WTC11 (cell line): ENCODE measurements at regions not wholly inside any gene's neighbourhood (a gene's known extent, or its start where the extent isn't known, plus 50 kb on each side); places are given as distances from the start of the nearest gene placed in this dataset.

Source experiments
- ATAC-seq: fragments of 200-7000 bp; cut with Tn5 transposase; 2 replicates; pipeline ENCODE4 v1.10.0; 2021; ENCODE audit warnings: mild to moderate bottlenecking, moderate library complexity
- CTCF ChIA-PET: fragments of 300-600 bp; sonication (Branson Sonifier 250); formaldehyde crosslinking; loops from one replicate; lab custom pipeline; 2021; ENCODE audit warnings: antibody characterized with exemption; lab: Charles Lee
- POLR2A ChIA-PET: fragments of 350-600 bp; sonication (Branson Sonifier 250); formaldehyde crosslinking; loops from one replicate; lab custom pipeline; 2021; ENCODE audit warnings: antibody characterized with exemption; lab: Charles Lee
- DNase-seq: peaks from one replicate; pipeline ENCODE4 v3.0.0; 2021; ENCODE audit warnings: low spot score
- H3K27ac Mint-ChIP-seq: 2 replicates; pipeline ENCODE4 v1.8.0; 2021; ENCODE audit warnings: mixed read lengths
- H3K27me3 Mint-ChIP-seq: 2 replicates; pipeline ENCODE4 v1.8.0; 2021; ENCODE audit warnings: low read depth, mild to moderate bottlenecking, moderate library complexity, mixed read lengths
- H3K36me3 Mint-ChIP-seq: 2 replicates; pipeline ENCODE4 v1.8.0; 2021; ENCODE audit warnings: mixed read lengths
- H3K4me1 Mint-ChIP-seq: 2 replicates; pipeline ENCODE4 v1.8.0; 2022; ENCODE audit warnings: mixed read lengths
- H3K4me3 Mint-ChIP-seq: 2 replicates; pipeline ENCODE4 v1.8.0; 2021; ENCODE audit warnings: mild to moderate bottlenecking, moderate library complexity, mixed read lengths
- H3K9me3 Mint-ChIP-seq: 2 replicates; pipeline ENCODE4 v1.8.0; 2021; ENCODE audit warnings: mixed read lengths
- ARID4B ChIP-seq: sonication (generic); formaldehyde crosslinking; IDR thresholded peaks from 2 replicates; pipeline ENCODE4 v1.8.0; 2023; ENCODE audit warnings: missing genetic modification reagents, mild to moderate bottlenecking, borderline replicate concordance
- E2F4 ChIP-seq: sonication (generic); formaldehyde crosslinking; IDR thresholded peaks from 2 replicates; pipeline ENCODE4 v1.8.1; 2022; ENCODE audit warnings: low read depth, mild to moderate bottlenecking, moderate library complexity, missing genetic modification reagents, borderline replicate concordance
- EMX1 ChIP-seq: fragments of 250-450 bp; sonication (Bioruptor Pico); IDR thresholded peaks from 2 replicates; pipeline ENCODE4 v1.8.0; 2021; ENCODE audit warnings: mild to moderate bottlenecking
- FOXK1 ChIP-seq: sonication (generic); formaldehyde crosslinking; IDR thresholded peaks from 2 replicates; pipeline ENCODE4 v1.8.0; 2022; ENCODE audit warnings: mild to moderate bottlenecking, moderate library complexity, missing genetic modification reagents
- FOXP1 ChIP-seq: sonication (generic); formaldehyde crosslinking; IDR thresholded peaks from 2 replicates; pipeline ENCODE4 v1.8.0; 2022; ENCODE audit warnings: missing genetic modification reagents, mild to moderate bottlenecking, moderate library complexity, borderline replicate concordance
- MAX ChIP-seq: sonication (generic); formaldehyde crosslinking; IDR thresholded peaks from 2 replicates; pipeline ENCODE4 v1.8.0; 2022; ENCODE audit warnings: mild to moderate bottlenecking, missing genetic modification reagents
- MXD4 ChIP-seq: fragments of 250-450 bp; sonication (Bioruptor Pico); IDR thresholded peaks from 2 replicates; pipeline ENCODE4 v1.8.0; 2021; ENCODE audit warnings: mild to moderate bottlenecking, moderate library complexity, borderline replicate concordance
- NFYB ChIP-seq: sonication (generic); formaldehyde crosslinking; conservative IDR thresholded peaks from 2 replicates; pipeline ENCODE4 v1.8.0; 2022; ENCODE audit warnings: low read depth, missing genetic modification reagents
- NR1H2 ChIP-seq: sonication (generic); formaldehyde crosslinking; IDR thresholded peaks from 2 replicates; pipeline ENCODE4 v1.9.0; 2021; ENCODE audit warnings: mild to moderate bottlenecking, moderate library complexity, missing genetic modification reagents
- PRDM15 ChIP-seq: sonication (generic); formaldehyde crosslinking; IDR thresholded peaks from 2 replicates; pipeline ENCODE4 v1.8.0; 2022; ENCODE audit warnings: missing genetic modification reagents
- RELA ChIP-seq: sonication (generic); formaldehyde crosslinking; IDR thresholded peaks from 2 replicates; pipeline ENCODE4 v1.8.1; 2022; ENCODE audit warnings: missing genetic modification reagents, mild to moderate bottlenecking, borderline replicate concordance
- TCF7 ChIP-seq: sonication (generic); formaldehyde crosslinking; IDR thresholded peaks from 2 replicates; pipeline ENCODE4 v1.8.0; 2022; ENCODE audit warnings: mild to moderate bottlenecking, low read depth, missing genetic modification reagents, moderate library complexity
- TEAD4 ChIP-seq: sonication (generic); formaldehyde crosslinking; IDR thresholded peaks from 2 replicates; pipeline ENCODE4 v1.8.0; 2022; ENCODE audit warnings: mild to moderate bottlenecking, missing genetic modification reagents
- TP53 ChIP-seq: sonication (generic); formaldehyde crosslinking; IDR thresholded peaks from 2 replicates; pipeline ENCODE4 v1.8.1; 2023; ENCODE audit warnings: mild to moderate bottlenecking, missing genetic modification reagents
- ZMAT4 ChIP-seq: fragments of 250-450 bp; sonication (Bioruptor Pico); IDR thresholded peaks from 2 replicates; pipeline ENCODE4 v1.9.0; 2021; ENCODE audit warnings: mild to moderate bottlenecking
- ZNF219 ChIP-seq: sonication (generic); formaldehyde crosslinking; IDR thresholded peaks from 2 replicates; pipeline ENCODE4 v1.8.0; 2023; ENCODE audit warnings: missing genetic modification reagents, mild to moderate bottlenecking, borderline replicate concordance
- ZNF232 ChIP-seq: sonication (generic); formaldehyde crosslinking; IDR thresholded peaks from 2 replicates; pipeline ENCODE4 v1.8.0; 2022; ENCODE audit warnings: mild to moderate bottlenecking, missing genetic modification reagents
- ZNF281 ChIP-seq: sonication (generic); formaldehyde crosslinking; IDR thresholded peaks from 2 replicates; pipeline ENCODE4 v1.8.0; 2023; ENCODE audit warnings: mild to moderate bottlenecking, missing genetic modification reagents
- ZNF416 ChIP-seq: fragments of 250-450 bp; sonication (Bioruptor Pico); IDR thresholded peaks from 2 replicates; pipeline ENCODE4 v1.9.0; 2021; ENCODE audit warnings: mild to moderate bottlenecking, inconsistent platforms
- ZNF423 ChIP-seq: fragments of 250-450 bp; sonication (Bioruptor Pico); IDR thresholded peaks from 2 replicates; pipeline ENCODE4 v2.1.2; 2022; ENCODE audit warnings: mild to moderate bottlenecking, moderate library complexity

- DNase-seq: peak; percentile 14
Measured at GRCh38 chr13:105538346-105538745, 997.1 kb downstream of the EFNB2 start.

GRCh38 chr13:105537113-105537512 lies 998.3 kb downstream of the EFNB2 start:
- no peaks in the 10 kb centered on the region for H3K27me3 Mint-ChIP-seq
- H3K9me3 Mint-ChIP-seq: peaks cover 8% of the 10 kb centered on the region
- no peaks in the 10 kb centered on the region for H3K36me3 Mint-ChIP-seq
- ChIA-PET CTCF (no interaction called here), POLR2A (no interaction called here)
- DNase-seq (no peak), ATAC-seq (no peak)
- TF ChIP-seq ZNF281 (no peak), MXD4 (CRISPR knock-in tag) (no peak), RELA (CRISPR knock-in tag) (no peak), ZNF219 (CRISPR knock-in tag) (no peak), FOXP1 (CRISPR knock-in tag) (no peak), ZNF232 (CRISPR knock-in tag) (no peak)
- H3K27ac Mint-ChIP-seq: no peak overlapping the region
- H3K4me3 Mint-ChIP-seq: no peak overlapping the region
- H3K4me1 Mint-ChIP-seq: peaks cover 16% of the 10 kb centered on the region

More at GRCh38 chr13:105538346-105538745, 997.1 kb downstream of the EFNB2 start:
- Mint-ChIP-seq H3K4me3 (no peak overlapping the region), H3K27me3 (no peaks in the 10 kb centered on the region), H3K4me1 (peaks cover 16% of the 10 kb centered on the region), H3K27ac (no peak overlapping the region), H3K9me3 (peaks cover 8% of the 10 kb centered on the region), H3K36me3 (no peaks in the 10 kb centered on the region)
- ChIA-PET CTCF (no interaction called here), POLR2A (no interaction called here)
- TF ChIP-seq NFYB (no peak), E2F4 (CRISPR knock-in tag) (no peak), ZNF219 (CRISPR knock-in tag) (no peak), TP53 (no peak), EMX1 (CRISPR knock-in tag) (no peak), NR1H2 (CRISPR knock-in tag) (no peak), MXD4 (CRISPR knock-in tag) (no peak)
- peak; percentile 62 for ATAC-seq

- H3K4me3 Mint-ChIP-seq: no peak overlapping the region
- CTCF ChIA-PET: interaction anchor here (1.2 kb wide), 1 partner anchor 120 kb away, joined by 3 read pairs; no protein-coding TSS in a partner anchor
- no peak for ATAC-seq
- H3K9me3 Mint-ChIP-seq: peaks cover 8% of the 10 kb centered on the region
- no peaks in the 10 kb centered on the region; the same call in 1 of the 2 replicates for H3K4me1 Mint-ChIP-seq
- no peaks in the 10 kb centered on the region for H3K36me3 Mint-ChIP-seq
- no peaks in the 10 kb centered on the region for H3K27me3 Mint-ChIP-seq
- H3K27ac Mint-ChIP-seq: no peak overlapping the region
- DNase-seq: no peak
- POLR2A ChIA-PET: no interaction called here
- TF ChIP-seq MAX (CRISPR knock-in tag) (no peak), ZNF219 (CRISPR knock-in tag) (no peak), TCF7 (CRISPR knock-in tag) (no peak), PRDM15 (CRISPR knock-in tag) (no peak), TEAD4 (CRISPR knock-in tag) (no peak), NR1H2 (CRISPR knock-in tag) (no peak), ZNF423 (CRISPR knock-in tag) (no peak), ZMAT4 (CRISPR knock-in tag) (no peak), FOXK1 (CRISPR knock-in tag) (no peak), ARID4B (no peak), ZNF416 (no peak)
Measured at GRCh38 chr13:105530468-105530867, 1005.0 kb downstream of the EFNB2 start.
